ENCODE measurements at regions not wholly inside any gene's neighbourhood (a gene's known extent, or its start where the extent isn't known, plus 50 kb on each side); places are given as distances from the start of the nearest gene placed in this dataset.

- Histone ChIP-seq H3K4me2 (ENCODE audit: low read length) (no peak overlapping the region), H3K27me3 (ENCODE audit: insufficient read depth, low read length) (no peaks in the 10 kb centered on the region), H3F3A (ENCODE audit: insufficient read depth, low read length) (no peaks in the 10 kb centered on the region), H3K36me3 (ENCODE audit: insufficient read depth, low read length) (no peaks in the 10 kb centered on the region), H3K9me2 (ENCODE audit: low read depth, low read length) (no peaks in the 10 kb centered on the region), H3K4me1 (ENCODE audit: insufficient read depth, low read length, severe bottlenecking) (no peaks in the 10 kb centered on the region), H3K4me3 (ENCODE audit: low read depth, low read length, poor library complexity, severe bottlenecking) (no peak overlapping the region), H3K79me2 (ENCODE audit: insufficient read depth, low read length) (no peaks in the 10 kb centered on the region), H2AFZ (ENCODE audit: low read length) (no peak overlapping the region), H4K20me1 (ENCODE audit: insufficient read depth, low read length) (no peaks in the 10 kb centered on the region), H3K27ac (ENCODE audit: low read depth, low read length, poor library complexity, severe bottlenecking) (no peak overlapping the region), H3K9ac (ENCODE audit: low read length) (no peak overlapping the region), H3K9me3 (ENCODE audit: low read length) (no peaks in the 10 kb centered on the region)
- no peak for TF ChIP-seq EZH2 (IDR thresholded peaks at IDR 0.05; ENCODE audit: borderline replicate concordance, low read length)
- TF ChIP-seq, protein P1, sequence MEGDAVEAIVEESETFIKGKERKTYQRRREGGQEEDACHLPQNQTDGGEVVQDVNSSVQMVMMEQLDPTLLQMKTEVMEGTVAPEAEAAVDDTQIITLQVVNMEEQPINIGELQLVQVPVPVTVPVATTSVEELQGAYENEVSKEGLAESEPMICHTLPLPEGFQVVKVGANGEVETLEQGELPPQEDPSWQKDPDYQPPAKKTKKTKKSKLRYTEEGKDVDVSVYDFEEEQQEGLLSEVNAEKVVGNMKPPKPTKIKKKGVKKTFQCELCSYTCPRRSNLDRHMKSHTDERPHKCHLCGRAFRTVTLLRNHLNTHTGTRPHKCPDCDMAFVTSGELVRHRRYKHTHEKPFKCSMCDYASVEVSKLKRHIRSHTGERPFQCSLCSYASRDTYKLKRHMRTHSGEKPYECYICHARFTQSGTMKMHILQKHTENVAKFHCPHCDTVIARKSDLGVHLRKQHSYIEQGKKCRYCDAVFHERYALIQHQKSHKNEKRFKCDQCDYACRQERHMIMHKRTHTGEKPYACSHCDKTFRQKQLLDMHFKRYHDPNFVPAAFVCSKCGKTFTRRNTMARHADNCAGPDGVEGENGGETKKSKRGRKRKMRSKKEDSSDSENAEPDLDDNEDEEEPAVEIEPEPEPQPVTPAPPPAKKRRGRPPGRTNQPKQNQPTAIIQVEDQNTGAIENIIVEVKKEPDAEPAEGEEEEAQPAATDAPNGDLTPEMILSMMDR (IDR thresholded peaks at IDR 0.05; ENCODE audit: low read length): no peak
Observed at GRCh38 chr4:1539859-1540600, 133.8 kb upstream of the NKX1-1 start.

DNA sequence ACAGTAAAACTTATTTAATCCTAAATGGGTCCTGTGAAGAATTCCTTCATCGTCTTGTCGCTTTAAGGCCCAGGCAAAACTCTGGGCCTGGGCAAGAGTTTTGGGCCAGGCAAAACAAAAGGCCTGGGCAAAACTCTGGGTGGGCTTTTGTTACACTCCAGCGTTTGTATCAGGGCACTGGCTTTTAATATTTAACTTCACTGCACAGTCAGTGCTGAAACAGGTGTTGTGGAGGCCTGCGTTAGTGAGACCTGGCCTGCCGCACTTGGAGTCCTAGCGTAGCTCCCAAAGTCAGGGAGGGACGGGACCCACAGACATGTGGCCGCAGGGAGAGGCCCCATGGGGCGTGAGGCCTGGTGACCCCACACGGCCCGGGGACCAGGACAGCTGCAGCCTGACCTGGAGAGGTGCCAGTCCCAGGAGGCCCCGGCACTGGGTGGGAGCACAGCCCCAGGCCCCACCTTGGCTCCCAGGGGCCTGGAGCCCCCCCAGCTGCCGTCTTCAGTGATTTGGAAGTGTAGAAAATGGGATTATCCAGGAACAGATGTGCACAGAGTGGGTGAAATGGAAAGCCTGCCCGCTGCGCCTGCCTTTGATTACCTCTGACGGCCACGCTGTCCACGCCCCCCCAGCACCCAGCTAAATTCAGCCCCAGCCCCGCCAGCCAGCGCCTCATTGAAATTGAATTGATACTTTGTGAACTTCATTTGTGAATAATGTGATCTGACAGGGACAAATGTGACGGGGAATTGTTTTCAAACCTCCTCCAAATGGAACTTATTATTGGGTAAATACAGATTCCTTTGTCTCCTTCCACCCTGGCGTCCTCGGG is 132.9 kb upstream of the NKX1-1 start:
- H4K20me1 ChIP-seq (ENCODE audit: insufficient read depth, low read length): no peaks in the 10 kb centered on the region
- H3K4me1 ChIP-seq (ENCODE audit: insufficient read depth, low read length, severe bottlenecking): no peaks in the 10 kb centered on the region
- H3K9me2 ChIP-seq (ENCODE audit: low read depth, low read length): no peaks in the 10 kb centered on the region
- no peaks in the 10 kb centered on the region for H3K79me2 ChIP-seq (ENCODE audit: insufficient read depth, low read length)
- no peaks in the 10 kb centered on the region for H3F3A ChIP-seq (ENCODE audit: insufficient read depth, low read length)
- no peak overlapping the region for H3K4me3 ChIP-seq (ENCODE audit: low read depth, low read length, poor library complexity, severe bottlenecking)
- no peaks in the 10 kb centered on the region for H3K27me3 ChIP-seq (ENCODE audit: insufficient read depth, low read length)
- no peaks in the 10 kb centered on the region for H3K36me3 ChIP-seq (ENCODE audit: insufficient read depth, low read length)
- H2AFZ ChIP-seq (ENCODE audit: low read length): no peak overlapping the region
- no peak overlapping the region for H3K9ac ChIP-seq (ENCODE audit: low read length)
- H3K27ac ChIP-seq (ENCODE audit: low read depth, low read length, poor library complexity, severe bottlenecking): no peak overlapping the region
- H3K4me2 ChIP-seq (ENCODE audit: low read length): no peak overlapping the region
- TF ChIP-seq, protein P1 (IDR thresholded peaks at IDR 0.05; ENCODE audit: low read length): no peak
- no peak for TF ChIP-seq EZH2 (IDR thresholded peaks at IDR 0.05; ENCODE audit: borderline replicate concordance, low read length)
- H3K9me3 ChIP-seq (ENCODE audit: low read length): no peaks in the 10 kb centered on the region

DNA sequence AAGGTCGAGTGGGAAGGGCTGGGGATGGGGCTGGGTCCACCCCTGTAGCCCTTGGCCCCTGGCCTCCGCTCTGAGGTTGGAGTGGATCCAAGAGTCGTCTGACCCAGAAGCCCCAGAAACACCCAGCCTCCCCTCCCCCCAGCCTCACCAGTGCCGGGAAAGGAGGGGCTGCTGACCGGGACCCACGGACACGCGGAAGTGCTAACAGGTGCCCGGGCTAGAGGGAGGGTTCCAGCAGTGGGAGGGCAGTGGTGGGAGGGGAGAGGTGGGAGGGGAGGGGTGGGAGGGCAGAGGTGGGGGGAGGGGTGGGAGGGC is 131.8 kb upstream of the NKX1-1 start:
- Histone ChIP-seq H3K4me2 (ENCODE audit: low read length) (no peak overlapping the region), H4K20me1 (ENCODE audit: insufficient read depth, low read length) (no peaks in the 10 kb centered on the region), H3K36me3 (ENCODE audit: insufficient read depth, low read length) (no peaks in the 10 kb centered on the region), H3F3A (ENCODE audit: insufficient read depth, low read length) (no peaks in the 10 kb centered on the region), H3K4me1 (ENCODE audit: insufficient read depth, low read length, severe bottlenecking) (no peaks in the 10 kb centered on the region), H3K9me3 (ENCODE audit: low read length) (no peaks in the 10 kb centered on the region), H3K9ac (ENCODE audit: low read length) (no peak overlapping the region), H2AFZ (ENCODE audit: low read length) (no peak overlapping the region), H3K9me2 (ENCODE audit: low read depth, low read length) (no peaks in the 10 kb centered on the region), H3K27ac (ENCODE audit: low read depth, low read length, poor library complexity, severe bottlenecking) (no peak overlapping the region), H3K79me2 (ENCODE audit: insufficient read depth, low read length) (no peaks in the 10 kb centered on the region), H3K27me3 (ENCODE audit: insufficient read depth, low read length) (no peaks in the 10 kb centered on the region), H3K4me3 (ENCODE audit: low read depth, low read length, poor library complexity, severe bottlenecking) (no peak overlapping the region)
- no peak for TF ChIP-seq EZH2 (IDR thresholded peaks at IDR 0.05; ENCODE audit: borderline replicate concordance, low read length)
- TF ChIP-seq, protein P1 (IDR thresholded peaks at IDR 0.05; ENCODE audit: low read length): no peak
